ENCODE measurements at regions not wholly inside any gene's neighbourhood (a gene's known extent, or its start where the extent isn't known, plus 50 kb on each side); places are given as distances from the start of the nearest gene placed in this dataset.
"Not testable (repeated sequence)": the region's sequence is repeated elsewhere in the genome, so short reads cannot be mapped to it uniquely, and the experiment has no call there.

DNA sequence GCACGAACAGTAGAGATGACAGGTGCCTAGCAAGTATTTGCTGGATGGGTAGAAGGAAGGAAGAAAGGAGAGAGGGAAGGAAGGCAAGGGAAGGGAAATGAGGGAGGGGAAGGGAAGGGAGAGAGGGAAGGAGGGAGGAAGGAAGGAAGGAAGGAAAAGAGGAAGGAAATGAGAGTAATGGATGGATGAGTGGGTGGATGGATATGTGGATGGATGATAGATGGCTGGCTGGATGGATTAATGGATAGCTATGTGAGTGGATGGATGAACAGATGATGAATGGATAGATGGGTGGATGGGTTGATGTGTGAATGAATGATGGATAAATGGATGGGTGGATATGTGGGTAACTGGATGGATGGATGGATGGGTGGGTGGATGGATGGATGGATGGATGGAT is 125.9 kb upstream of the FGF3 start:
- TF ChIP-seq POLR2AphosphoS5 (IDR thresholded peaks at IDR 0.05; ENCODE audit: low read depth, low read length) = no peak
- TF ChIP-seq TAF1 (IDR thresholded peaks at IDR 0.05; ENCODE audit: low read depth, low read length) = no peak
- no peak for TF ChIP-seq POU2F2 (IDR thresholded peaks at IDR 0.05; ENCODE audit: low read depth, low read length)
- no peak for TF ChIP-seq SPI1 (IDR thresholded peaks at IDR 0.05; ENCODE audit: low read depth, low read length)
- FAIRE-seq (no peak), DNase-seq (ENCODE audit: insufficient read length, low spot score) (no peak)

DNA sequence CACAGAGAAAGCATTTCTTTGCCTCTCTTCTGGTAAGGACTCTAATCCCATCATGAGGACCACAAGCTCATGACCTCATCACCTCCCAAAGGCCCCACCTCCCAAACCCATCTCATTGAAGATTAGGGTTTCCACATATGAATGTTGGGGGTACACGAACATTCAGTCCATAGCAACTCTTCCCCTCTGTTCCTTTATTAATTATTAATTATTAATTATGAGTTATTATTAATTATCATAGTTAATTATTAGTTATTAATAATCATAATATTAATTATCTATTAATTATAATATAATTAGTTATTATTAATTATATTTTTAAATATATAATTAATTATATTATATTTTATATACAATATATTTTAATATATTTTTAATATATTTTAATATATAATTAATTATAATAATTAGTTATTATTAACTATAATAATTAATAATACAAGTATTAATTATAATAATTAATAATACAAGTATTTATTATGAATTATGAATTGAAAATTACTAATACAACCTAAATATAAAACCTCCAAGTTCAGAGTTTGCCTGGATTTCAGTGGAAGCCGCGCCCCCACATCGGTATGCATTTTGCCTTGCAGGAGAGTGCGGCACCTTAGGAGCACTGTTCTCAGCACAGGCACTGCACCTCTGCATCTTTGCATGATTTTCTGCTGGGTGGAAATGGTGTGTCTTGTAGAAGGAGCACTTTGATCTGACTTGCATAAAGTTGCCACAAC is 128.0 kb upstream of the FGF3 start:
- DNase-seq (ENCODE audit: insufficient read length, low spot score) = no peak
- no peak for TF ChIP-seq TAF1 (IDR thresholded peaks at IDR 0.05; ENCODE audit: low read depth, low read length)
- no peak for TF ChIP-seq POLR2A (IDR thresholded peaks at IDR 0.05; ENCODE audit: low read depth, low read length)
- TF ChIP-seq POLR2AphosphoS5 (IDR thresholded peaks at IDR 0.05; ENCODE audit: low read depth, low read length) = no peak
- no peak for TF ChIP-seq PAX5 (IDR thresholded peaks at IDR 0.05; ENCODE audit: insufficient read depth, low read length, severe bottlenecking)
- no peak for TF ChIP-seq POU2F2 (IDR thresholded peaks at IDR 0.05; ENCODE audit: low read depth, low read length)
- FAIRE-seq = no peak

DNA sequence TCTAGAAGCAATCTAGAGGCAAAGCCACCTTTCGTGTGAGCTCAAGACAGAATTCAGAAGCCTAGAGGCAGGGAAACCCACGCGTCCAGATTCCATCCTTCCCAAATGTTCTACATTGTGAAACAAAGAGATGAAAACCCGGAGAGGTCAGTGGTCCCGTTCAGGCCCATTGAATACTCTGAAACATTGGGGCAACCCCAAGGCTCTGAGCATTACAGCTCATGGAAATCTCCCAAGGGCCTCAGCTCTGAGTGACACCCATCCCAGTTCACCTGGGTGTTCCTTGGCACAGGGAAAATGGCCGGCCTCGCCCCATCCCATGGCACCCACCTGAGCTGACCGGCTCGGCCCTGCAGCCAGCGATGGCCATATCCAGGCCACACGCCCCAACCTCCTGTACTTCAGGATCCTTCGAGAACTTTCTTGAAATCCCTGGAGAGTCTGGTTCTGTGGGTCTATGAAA is 128.6 kb upstream of the FGF3 start:
- no peak for DNase-seq (ENCODE audit: insufficient read length, low spot score)
- FAIRE-seq = no peak
- TF ChIP-seq SPI1 (IDR thresholded peaks at IDR 0.05; ENCODE audit: low read depth, low read length) = no peak
- TF ChIP-seq POLR2AphosphoS5 (IDR thresholded peaks at IDR 0.05; ENCODE audit: low read depth, low read length) = no peak
- TF ChIP-seq PAX5 (IDR thresholded peaks at IDR 0.05; ENCODE audit: insufficient read depth, low read length, severe bottlenecking) = no peak
- no peak for TF ChIP-seq POU2F2 (IDR thresholded peaks at IDR 0.05; ENCODE audit: low read depth, low read length)
- TF ChIP-seq POLR2A (IDR thresholded peaks at IDR 0.05; ENCODE audit: low read depth, low read length) = no peak
- TF ChIP-seq TAF1 (IDR thresholded peaks at IDR 0.05; ENCODE audit: low read depth, low read length) = no peak

DNA sequence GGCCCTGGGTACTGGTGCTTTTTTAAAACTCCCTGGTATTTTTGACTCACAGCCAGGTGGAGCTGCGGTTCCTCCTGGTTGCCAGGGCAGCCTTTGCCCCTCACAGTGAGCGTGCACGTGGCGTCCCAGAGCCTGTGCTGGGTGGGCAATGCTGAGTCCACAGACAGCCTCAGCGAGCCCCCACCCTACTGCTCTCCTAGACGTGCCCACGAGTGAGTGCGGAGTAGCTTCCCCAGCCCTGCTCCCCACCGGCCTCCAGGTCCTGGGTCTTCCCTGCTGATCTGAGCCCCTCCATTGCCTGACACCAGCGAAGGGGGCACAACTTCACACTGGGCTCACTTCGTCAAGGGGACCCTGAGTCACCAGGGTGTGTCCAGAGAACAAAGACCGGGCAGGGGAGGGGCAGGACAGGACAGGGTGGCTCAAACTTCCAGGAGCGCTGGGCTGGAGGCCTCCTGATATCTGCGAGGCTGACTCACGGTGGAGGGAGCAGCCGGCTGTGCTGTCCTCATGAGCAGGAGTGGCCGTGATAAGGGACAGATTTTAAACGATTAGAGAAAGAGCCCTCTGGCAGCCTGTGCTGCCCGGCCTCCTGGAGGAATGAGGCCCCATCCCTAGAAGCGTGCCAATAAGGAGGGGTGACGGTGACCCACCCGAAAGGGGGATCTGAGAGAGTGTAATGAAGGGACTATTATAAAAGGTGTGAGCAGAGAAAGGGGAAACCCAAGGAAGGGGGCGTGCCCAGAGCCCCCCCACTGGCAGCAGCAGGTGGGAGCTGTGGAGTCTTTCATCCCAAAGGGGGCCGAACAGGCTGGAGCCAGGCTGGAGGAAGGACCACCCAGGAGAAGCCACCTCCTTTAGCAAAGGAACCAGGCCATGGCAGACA is 129.3 kb upstream of the FGF3 start:
- no peak for FAIRE-seq
- TF ChIP-seq TAF1 (IDR thresholded peaks at IDR 0.05; ENCODE audit: low read depth, low read length) (no peak), PAX5 (IDR thresholded peaks at IDR 0.05; ENCODE audit: insufficient read depth, low read length, severe bottlenecking) (no peak), SPI1 (IDR thresholded peaks at IDR 0.05; ENCODE audit: low read depth, low read length) (no peak), POU2F2 (IDR thresholded peaks at IDR 0.05; ENCODE audit: low read depth, low read length) (no peak), POLR2AphosphoS5 (IDR thresholded peaks at IDR 0.05; ENCODE audit: low read depth, low read length) (no peak), POLR2A (IDR thresholded peaks at IDR 0.05; ENCODE audit: low read depth, low read length) (no peak)

DNA sequence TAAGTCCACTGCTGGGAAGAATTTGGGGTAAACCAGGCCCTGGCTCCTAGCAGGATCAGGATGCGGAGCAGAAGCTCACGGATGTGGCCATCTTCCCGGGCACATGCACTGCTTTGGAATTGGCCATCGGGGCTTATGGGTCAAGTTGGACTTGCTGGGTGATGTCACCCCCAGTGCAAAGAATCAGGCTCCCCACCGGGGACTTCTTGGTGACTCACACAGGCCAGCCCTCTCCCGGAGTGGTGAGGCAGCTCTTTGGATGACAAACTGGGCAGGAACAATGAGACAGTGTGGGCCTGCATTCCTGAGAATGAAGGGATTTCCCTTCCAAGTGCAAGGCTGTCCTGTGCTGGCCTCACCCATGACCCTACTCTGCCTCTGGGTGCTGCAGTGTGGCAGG is 128.8 kb upstream of the ANO1 start:
- FAIRE-seq (no peak), DNase-seq (ENCODE audit: insufficient read length, low spot score) (no peak)
- TF ChIP-seq TAF1 (IDR thresholded peaks at IDR 0.05; ENCODE audit: low read depth, low read length) = no peak
- TF ChIP-seq POLR2AphosphoS5 (IDR thresholded peaks at IDR 0.05; ENCODE audit: low read depth, low read length) = no peak
- TF ChIP-seq PAX5 (IDR thresholded peaks at IDR 0.05; ENCODE audit: insufficient read depth, low read length, severe bottlenecking) = no peak
- no peak for TF ChIP-seq POLR2A (IDR thresholded peaks at IDR 0.05; ENCODE audit: low read depth, low read length)
- TF ChIP-seq SPI1 (IDR thresholded peaks at IDR 0.05; ENCODE audit: low read depth, low read length) = no peak
- no peak for TF ChIP-seq POU2F2 (IDR thresholded peaks at IDR 0.05; ENCODE audit: low read depth, low read length)

More for the DNA sequence above, 129.3 kb upstream of the FGF3 start:
- no peak for DNase-seq (ENCODE audit: insufficient read length, low spot score)

DNA sequence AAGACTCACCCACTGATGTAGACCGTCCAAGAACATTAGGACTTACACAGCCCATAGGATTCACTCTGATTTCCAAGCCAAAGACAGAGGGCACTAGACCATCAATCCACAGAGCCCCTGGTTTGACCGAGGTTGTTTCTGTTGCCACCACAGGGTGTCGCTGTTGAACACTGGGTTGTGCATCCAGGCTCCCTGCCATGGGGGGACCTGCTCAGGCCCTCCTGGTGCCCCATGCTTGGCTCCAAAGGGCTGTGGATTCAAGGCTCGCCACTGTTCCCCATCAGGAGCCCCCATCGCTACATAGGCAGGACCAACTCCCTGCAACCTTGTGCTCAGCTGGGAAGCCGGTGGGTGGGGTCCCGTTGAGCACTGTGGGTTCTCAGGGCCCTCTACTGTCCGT is 128.0 kb upstream of the ANO1 start:
- TF ChIP-seq POLR2AphosphoS5 (IDR thresholded peaks at IDR 0.05; ENCODE audit: low read depth, low read length) (no peak), TAF1 (IDR thresholded peaks at IDR 0.05; ENCODE audit: low read depth, low read length) (no peak), POLR2A (IDR thresholded peaks at IDR 0.05; ENCODE audit: low read depth, low read length) (no peak), POU2F2 (IDR thresholded peaks at IDR 0.05; ENCODE audit: low read depth, low read length) (no peak), SPI1 (IDR thresholded peaks at IDR 0.05; ENCODE audit: low read depth, low read length) (no peak), PAX5 (IDR thresholded peaks at IDR 0.05; ENCODE audit: insufficient read depth, low read length, severe bottlenecking) (no peak)
- FAIRE-seq = no peak
- DNase-seq (ENCODE audit: insufficient read length, low spot score) = peak; percentile 45

DNA sequence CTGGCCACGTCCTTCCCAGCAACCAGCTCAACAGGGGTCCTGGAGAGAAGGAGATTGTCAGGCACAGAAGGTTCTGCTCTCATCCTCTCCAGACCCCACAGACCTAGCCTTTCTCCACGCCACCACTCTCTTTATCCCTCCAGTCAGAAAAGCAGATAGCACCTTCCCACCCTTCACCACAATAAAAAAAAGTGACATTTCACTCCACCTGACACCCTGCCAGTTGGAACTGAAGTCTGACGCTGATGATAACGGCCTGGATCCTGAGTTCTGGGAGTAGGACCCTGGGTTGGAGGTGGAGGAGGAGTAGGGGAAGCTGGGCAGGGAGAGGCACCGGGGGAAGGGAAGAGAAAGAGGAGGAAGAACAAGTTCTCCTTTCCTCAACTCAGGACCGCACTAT is 127.5 kb upstream of the ANO1 start:
- TF ChIP-seq POU2F2 (IDR thresholded peaks at IDR 0.05; ENCODE audit: low read depth, low read length) = no peak
- TF ChIP-seq POLR2AphosphoS5 (IDR thresholded peaks at IDR 0.05; ENCODE audit: low read depth, low read length) = no peak
- TF ChIP-seq SPI1 (IDR thresholded peaks at IDR 0.05; ENCODE audit: low read depth, low read length) = no peak
- TF ChIP-seq PAX5 (IDR thresholded peaks at IDR 0.05; ENCODE audit: insufficient read depth, low read length, severe bottlenecking) = no peak
- TF ChIP-seq POLR2A (IDR thresholded peaks at IDR 0.05; ENCODE audit: low read depth, low read length) = no peak
- TF ChIP-seq TAF1 (IDR thresholded peaks at IDR 0.05; ENCODE audit: low read depth, low read length) = no peak
- FAIRE-seq (no peak), DNase-seq (ENCODE audit: insufficient read length, low spot score) (no peak)

DNA sequence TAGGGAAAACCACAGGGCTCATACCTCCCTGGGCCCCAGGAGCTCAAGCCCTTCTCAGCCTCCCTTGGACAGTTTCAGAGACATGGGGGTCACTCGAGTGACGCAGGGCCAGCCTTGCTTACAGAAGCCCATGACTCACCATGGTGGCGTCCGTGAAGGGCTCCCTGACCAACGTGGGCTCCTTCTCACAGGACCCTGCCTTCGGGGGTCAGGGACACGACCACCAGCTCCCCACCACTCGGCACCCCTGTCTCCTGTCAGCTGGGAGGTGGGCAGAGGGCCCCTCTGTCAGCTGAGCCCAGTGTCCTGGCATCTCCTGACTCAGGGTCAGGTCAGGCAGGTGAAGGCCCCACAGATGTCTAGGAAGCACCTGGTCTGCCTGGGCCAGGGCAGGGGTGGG is 126.3 kb upstream of the ANO1 start:
- no peak for FAIRE-seq

DNA sequence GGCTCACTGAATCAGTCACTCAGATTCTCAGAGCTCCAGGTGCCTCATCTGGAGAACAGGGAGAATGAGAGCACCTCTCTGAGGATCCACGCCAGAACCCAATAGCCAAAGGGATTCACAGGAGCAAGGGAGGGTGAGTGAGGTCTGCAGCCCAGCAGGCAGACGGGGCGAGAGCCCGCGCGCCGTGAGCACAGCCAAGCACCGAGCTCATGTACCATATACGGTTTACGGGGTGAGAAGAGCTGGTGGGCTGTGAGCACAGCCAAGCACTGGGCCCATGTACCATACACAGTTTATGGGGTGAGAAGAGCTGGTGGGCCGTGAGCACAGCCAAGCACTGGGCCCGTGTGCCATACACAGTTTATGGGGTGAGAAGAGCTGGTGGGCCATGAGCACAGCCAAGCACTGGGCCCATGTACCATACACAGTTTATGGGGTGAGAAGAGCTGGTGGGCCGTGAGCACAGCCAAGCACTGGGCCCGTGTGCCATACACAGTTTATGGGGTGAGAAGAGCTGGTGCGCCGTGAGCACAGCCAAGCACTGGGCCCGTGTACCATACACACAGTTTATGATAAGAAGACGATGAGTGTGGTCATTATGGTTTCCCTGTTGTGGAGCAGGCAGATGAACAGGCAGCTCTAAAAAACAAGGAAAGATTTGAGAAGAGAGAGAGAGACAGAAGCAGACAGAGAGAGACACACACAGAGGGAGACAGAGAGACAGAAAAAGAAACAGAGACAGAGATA is 125.7 kb upstream of the ANO1 start:
- FAIRE-seq; DNase-seq (ENCODE audit: insufficient read length, low spot score): not testable (repeated sequence)

More for the DNA sequence above, 126.3 kb upstream of the ANO1 start:
- no peak for DNase-seq (ENCODE audit: insufficient read length, low spot score)
- TF ChIP-seq POU2F2 (IDR thresholded peaks at IDR 0.05; ENCODE audit: low read depth, low read length) (no peak), POLR2A (IDR thresholded peaks at IDR 0.05; ENCODE audit: low read depth, low read length) (no peak), TAF1 (IDR thresholded peaks at IDR 0.05; ENCODE audit: low read depth, low read length) (no peak)

Measured in GM12891 (cell line).